A549 (cell line): ENCODE measurements at regions not wholly inside any gene's neighbourhood (a gene's known extent, or its start where the extent isn't known, plus 50 kb on each side); places are given as distances from the start of the nearest gene placed in this dataset.

Experiments
- BCL3 ChIP-seq: fragments of >200 bp; sonication (Bioruptor Twin); formaldehyde crosslinking; IDR thresholded peaks from 3 replicates; pipeline ENCODE4 v1.6.1; 2016
- CEBPB ChIP-seq, 2 experiments: fragments of >200 bp in 1 of 2; sonication (Bioruptor Twin) in 1 of 2; formaldehyde crosslinking in 1 of 2; IDR thresholded peaks; 2 replicates each; pipeline ENCODE4 v1.6.1; 2012 to 2016
- EP300 ChIP-seq, 2 experiments: fragments of >200 bp; sonication (Bioruptor Twin); formaldehyde crosslinking; IDR thresholded peaks; 2 replicates in 1 of 2; 3 replicates in 1 of 2; pipeline ENCODE4 v1.6.1; 2016 to 2017
- FOSL2 ChIP-seq, 2 experiments: fragments of 450-650 bp in 1 of 2; fragments of >200 bp in 1 of 2; sonication (Bioruptor Twin) in 1 of 2; formaldehyde crosslinking; IDR thresholded peaks; 2 replicates each; pipeline versions ENCODE4 v1.5.0 to v1.6.1; 2016 to 2020; ENCODE audit warnings: mild to moderate bottlenecking in 1 of 2, moderate library complexity in 1 of 2
- HOXB5 ChIP-seq: fragments of 250-450 bp; sonication (Bioruptor Pico); IDR thresholded peaks from 2 replicates; pipeline ENCODE4 v1.5.0; 2020; ENCODE audit warnings: mild to moderate bottlenecking, moderate library complexity
- PHF8 ChIP-seq: fragments of 200-600 bp; sonication (generic); IDR thresholded peaks from 2 replicates; pipeline ENCODE4 v1.6.1; 2016; ENCODE audit warnings: low read depth, mild to moderate bottlenecking, antibody characterized with exemption, moderate library complexity, borderline replicate concordance
- POLR2A ChIP-seq: IDR thresholded peaks from 2 replicates; pipeline ENCODE4 v1.6.1; 2012; ENCODE audit warnings: mild to moderate bottlenecking, low read length
- RCOR1 ChIP-seq: fragments of 150-350 bp; IDR thresholded peaks from 2 replicates; pipeline ENCODE4 v1.6.1; 2014; ENCODE audit warnings: antibody characterized with exemption, low read length, low read depth
- REST ChIP-seq: fragments of 200-600 bp; sonication (generic); IDR thresholded peaks from 2 replicates; pipeline ENCODE4 v1.6.1; 2016; ENCODE audit warnings: antibody characterized with exemption, mild to moderate bottlenecking, moderate library complexity
- SMC3 ChIP-seq: fragments of >200 bp; sonication (Bioruptor Twin); formaldehyde crosslinking; IDR thresholded peaks from 3 replicates; pipeline ENCODE4 v1.6.1; 2018; ENCODE audit warnings: inconsistent platforms
- ZSCAN20 ChIP-seq: fragments of 250-450 bp; sonication (Bioruptor Pico); IDR thresholded peaks from 2 replicates; pipeline ENCODE4 v1.8.0; 2022; ENCODE audit warnings: mild to moderate bottlenecking, moderate library complexity

- TF ChIP-seq PHF8 (no peak), CEBPB (IDR thresholded peaks at IDR 0.05) (no peak), POLR2A (no peak), BCL3 (no peak), EP300 (IDR thresholded peaks at IDR 0.05) (no peak), FOSL2 (IDR thresholded peaks at IDR 0.05) (no peak), FOSL2 (CRISPR knock-in tag; IDR thresholded peaks at IDR 0.05) (no peak), RCOR1 (no peak), HOXB5 (no peak), SMC3 (no peak), REST (no peak), ZSCAN20 (CRISPR knock-in tag) (no peak)
These were observed 1244.2 kb downstream of the DIAPH3 start for GRCh38 chr13:58919551-58919950.
